Ishikawa (cell line): ENCODE measurements at regions not wholly inside any gene's neighbourhood (a gene's known extent, or its start where the extent isn't known, plus 50 kb on each side); places are given as distances from the start of the nearest gene placed in this dataset.

Experiments
- CEBPB ChIP-seq: IDR thresholded peaks from 2 replicates; pipeline ENCODE4 v1.6.1; 2012
- CREB1 ChIP-seq: IDR thresholded peaks from 2 replicates; pipeline ENCODE4 v1.6.1; 2012; ENCODE audit warnings: low read depth
- EGR1 ChIP-seq: IDR thresholded peaks from 2 replicates; pipeline ENCODE4 v1.6.1; 2012
- EP300 ChIP-seq: IDR thresholded peaks from 2 replicates; pipeline ENCODE4 v1.6.1; 2012; ENCODE audit warnings: borderline replicate concordance
- FOXM1 ChIP-seq: IDR thresholded peaks from 2 replicates; pipeline ENCODE4 v1.6.1; 2012; ENCODE audit warnings: low read depth, borderline replicate concordance
- NFIC ChIP-seq: IDR thresholded peaks from 2 replicates; pipeline ENCODE4 v1.6.1; 2012
- RAD21 ChIP-seq: IDR thresholded peaks from 2 replicates; pipeline ENCODE4 v1.6.1; 2012; ENCODE audit warnings: low read depth
- TAF1 ChIP-seq: IDR thresholded peaks from 2 replicates; pipeline ENCODE4 v1.6.1; 2012; ENCODE audit warnings: low read depth, mild to moderate bottlenecking
- TCF12 ChIP-seq: IDR thresholded peaks from 2 replicates; pipeline ENCODE4 v1.6.1; 2012; ENCODE audit warnings: low read depth
- TEAD4 ChIP-seq: IDR thresholded peaks from 2 replicates; pipeline ENCODE4 v1.6.1; 2012
- YY1 ChIP-seq: IDR thresholded peaks from 2 replicates; pipeline ENCODE4 v1.6.1; 2012; ENCODE audit warnings: low read depth
- ZBTB7A ChIP-seq: IDR thresholded peaks from 2 replicates; pipeline ENCODE4 v1.6.1; 2012; ENCODE audit warnings: low read depth
- TF ChIP-seq, protein P1 (sequence below): IDR thresholded peaks from 2 replicates; pipeline ENCODE4 v1.6.1; 2012
- TF ChIP-seq, protein P2 (sequence below): IDR thresholded peaks from 2 replicates; pipeline ENCODE4 v1.6.1; 2012
- TF ChIP-seq, protein P3 (sequence below): IDR thresholded peaks from 2 replicates; pipeline ENCODE4 v1.6.1; 2012; ENCODE audit warnings: low read depth, mild to moderate bottlenecking

DNA sequence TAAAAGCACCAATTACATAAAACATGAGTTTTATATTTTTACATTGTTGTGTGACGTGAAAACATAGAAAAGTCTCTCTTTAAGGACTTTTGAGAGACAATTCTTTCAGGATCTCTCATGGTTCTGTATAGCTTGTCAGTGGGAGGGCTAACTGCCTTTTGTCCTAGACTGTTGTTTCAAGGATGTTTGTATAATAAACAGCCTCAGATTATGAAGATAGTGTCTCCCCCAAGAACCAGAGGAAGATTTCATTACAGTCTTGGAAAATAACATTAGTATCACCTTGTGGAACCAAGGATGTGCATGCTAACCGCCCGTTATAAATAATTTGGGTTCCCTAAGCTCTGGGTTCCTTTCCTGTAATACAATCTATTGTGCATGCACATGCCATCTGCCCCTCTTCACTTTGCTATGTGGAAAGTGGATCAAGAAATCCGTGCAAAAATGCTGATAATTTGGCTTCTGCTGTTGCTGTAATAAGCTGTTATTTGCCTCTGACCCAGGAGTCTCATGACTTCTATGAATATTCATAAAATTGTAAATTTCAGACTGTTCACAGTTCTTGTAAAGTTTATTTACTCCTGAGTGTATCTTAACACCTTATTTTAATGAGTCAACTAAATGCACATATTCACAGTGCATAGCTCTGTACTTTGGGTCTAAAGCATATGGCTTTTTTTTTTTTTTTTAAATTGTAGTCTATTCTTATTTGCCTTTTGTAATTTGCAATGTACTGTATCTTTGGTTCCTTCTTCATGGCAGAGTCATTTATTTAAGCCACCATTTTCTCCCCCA is 265.5 kb downstream of the PTH2R start:
- TF ChIP-seq YY1 (no peak), EP300 (no peak), TCF12 (no peak), NFIC (no peak)
- TF ChIP-seq, protein P1, sequence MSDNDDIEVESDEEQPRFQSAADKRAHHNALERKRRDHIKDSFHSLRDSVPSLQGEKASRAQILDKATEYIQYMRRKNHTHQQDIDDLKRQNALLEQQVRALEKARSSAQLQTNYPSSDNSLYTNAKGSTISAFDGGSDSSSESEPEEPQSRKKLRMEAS = no peak

DNA sequence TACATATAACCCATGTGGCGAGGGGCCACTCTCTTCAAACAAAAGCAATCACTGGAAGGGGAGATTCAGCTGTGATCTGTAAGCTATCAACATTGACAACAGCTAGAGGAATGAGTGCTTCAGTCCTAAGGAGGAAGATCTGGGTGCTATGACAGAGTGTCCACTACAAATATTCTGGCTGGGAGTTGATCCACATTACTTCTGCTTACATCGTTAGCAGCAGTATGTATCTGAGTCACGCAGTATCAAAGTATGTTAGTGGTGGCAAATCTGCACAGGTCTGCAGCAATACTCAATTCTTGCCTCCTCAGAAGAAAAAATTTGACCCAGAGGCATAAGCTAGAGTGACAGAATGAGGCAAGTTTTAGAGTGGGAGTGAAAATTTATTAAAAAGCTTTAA is 267.0 kb downstream of the PTH2R start:
- TF ChIP-seq, protein P1 = no peak
- no peak for TF ChIP-seq ZBTB7A
- no peak for TF ChIP-seq YY1
- TF ChIP-seq CEBPB = no peak
- TF ChIP-seq CREB1 = no peak
- TF ChIP-seq NFIC = no peak
- TF ChIP-seq FOXM1 = no peak
- TF ChIP-seq RAD21 = no peak
- TF ChIP-seq TEAD4 = no peak
- TF ChIP-seq, protein P2, sequence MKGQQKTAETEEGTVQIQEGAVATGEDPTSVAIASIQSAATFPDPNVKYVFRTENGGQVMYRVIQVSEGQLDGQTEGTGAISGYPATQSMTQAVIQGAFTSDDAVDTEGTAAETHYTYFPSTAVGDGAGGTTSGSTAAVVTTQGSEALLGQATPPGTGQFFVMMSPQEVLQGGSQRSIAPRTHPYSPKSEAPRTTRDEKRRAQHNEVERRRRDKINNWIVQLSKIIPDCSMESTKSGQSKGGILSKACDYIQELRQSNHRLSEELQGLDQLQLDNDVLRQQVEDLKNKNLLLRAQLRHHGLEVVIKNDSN = no peak
- no peak for TF ChIP-seq EP300
- no peak for TF ChIP-seq TCF12
- no peak for TF ChIP-seq TAF1
- no peak for TF ChIP-seq EGR1
- TF ChIP-seq, protein P3, sequence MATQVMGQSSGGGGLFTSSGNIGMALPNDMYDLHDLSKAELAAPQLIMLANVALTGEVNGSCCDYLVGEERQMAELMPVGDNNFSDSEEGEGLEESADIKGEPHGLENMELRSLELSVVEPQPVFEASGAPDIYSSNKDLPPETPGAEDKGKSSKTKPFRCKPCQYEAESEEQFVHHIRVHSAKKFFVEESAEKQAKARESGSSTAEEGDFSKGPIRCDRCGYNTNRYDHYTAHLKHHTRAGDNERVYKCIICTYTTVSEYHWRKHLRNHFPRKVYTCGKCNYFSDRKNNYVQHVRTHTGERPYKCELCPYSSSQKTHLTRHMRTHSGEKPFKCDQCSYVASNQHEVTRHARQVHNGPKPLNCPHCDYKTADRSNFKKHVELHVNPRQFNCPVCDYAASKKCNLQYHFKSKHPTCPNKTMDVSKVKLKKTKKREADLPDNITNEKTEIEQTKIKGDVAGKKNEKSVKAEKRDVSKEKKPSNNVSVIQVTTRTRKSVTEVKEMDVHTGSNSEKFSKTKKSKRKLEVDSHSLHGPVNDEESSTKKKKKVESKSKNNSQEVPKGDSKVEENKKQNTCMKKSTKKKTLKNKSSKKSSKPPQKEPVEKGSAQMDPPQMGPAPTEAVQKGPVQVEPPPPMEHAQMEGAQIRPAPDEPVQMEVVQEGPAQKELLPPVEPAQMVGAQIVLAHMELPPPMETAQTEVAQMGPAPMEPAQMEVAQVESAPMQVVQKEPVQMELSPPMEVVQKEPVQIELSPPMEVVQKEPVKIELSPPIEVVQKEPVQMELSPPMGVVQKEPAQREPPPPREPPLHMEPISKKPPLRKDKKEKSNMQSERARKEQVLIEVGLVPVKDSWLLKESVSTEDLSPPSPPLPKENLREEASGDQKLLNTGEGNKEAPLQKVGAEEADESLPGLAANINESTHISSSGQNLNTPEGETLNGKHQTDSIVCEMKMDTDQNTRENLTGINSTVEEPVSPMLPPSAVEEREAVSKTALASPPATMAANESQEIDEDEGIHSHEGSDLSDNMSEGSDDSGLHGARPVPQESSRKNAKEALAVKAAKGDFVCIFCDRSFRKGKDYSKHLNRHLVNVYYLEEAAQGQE = no peak

DNA sequence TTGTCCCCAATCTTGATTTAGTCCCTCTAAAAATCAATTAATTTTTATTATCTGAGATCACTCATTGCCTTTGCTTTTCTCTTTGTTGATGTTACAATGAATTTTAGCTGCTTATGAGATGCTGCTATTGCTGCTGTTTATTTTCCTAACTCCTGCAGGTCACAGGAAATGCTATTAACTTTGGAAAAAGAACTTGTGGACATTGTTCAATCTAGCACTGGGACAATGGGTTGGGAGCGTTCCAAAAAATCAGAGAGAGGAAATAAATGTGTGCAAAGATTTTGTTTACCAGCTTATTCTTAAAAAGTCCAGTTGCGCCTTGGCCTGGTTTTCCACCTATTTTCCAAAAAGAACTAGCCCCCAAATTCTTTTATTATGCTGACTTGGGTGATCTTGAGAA is 268.3 kb downstream of the PTH2R start:
- TF ChIP-seq TCF12 (no peak), FOXM1 (no peak), TEAD4 (no peak), RAD21 (no peak), TAF1 (no peak), EGR1 (no peak), CEBPB (no peak), YY1 (no peak), ZBTB7A (no peak), EP300 (no peak), NFIC (no peak), CREB1 (no peak)
- TF ChIP-seq, protein P2 = no peak
- TF ChIP-seq, protein P3 = no peak
- TF ChIP-seq, protein P1 = no peak

DNA sequence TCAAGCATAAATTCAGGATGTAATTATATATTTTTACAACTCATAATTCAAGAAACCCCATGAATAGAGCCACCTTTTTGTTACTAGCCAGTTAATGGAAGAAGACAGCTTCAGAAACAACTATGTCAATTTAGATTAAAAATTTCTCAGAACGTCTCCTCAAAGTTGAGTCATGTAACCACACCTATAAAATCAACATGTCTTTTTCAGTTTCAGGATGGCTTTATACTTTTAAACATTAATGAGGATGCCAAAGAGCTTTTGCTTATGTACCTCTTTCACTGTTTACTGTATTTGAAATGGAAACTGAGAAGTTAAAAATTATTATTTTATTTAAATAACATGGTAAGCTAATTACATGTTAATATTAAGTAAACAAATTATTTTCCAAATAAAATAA is 280.1 kb downstream of the PTH2R start:
- TF ChIP-seq RAD21 (no peak), EGR1 (no peak), FOXM1 (no peak), TAF1 (no peak), TCF12 (no peak), ZBTB7A (no peak), TEAD4 (no peak), CREB1 (no peak), CEBPB (no peak), YY1 (no peak), EP300 (no peak), NFIC (no peak)
- TF ChIP-seq, protein P1 = no peak
- TF ChIP-seq, protein P2 = no peak
- TF ChIP-seq, protein P3 = no peak
